ENCODE measurements at regions not wholly inside any gene's neighbourhood (a gene's known extent, or its start where the extent isn't known, plus 50 kb on each side); places are given as distances from the start of the nearest gene placed in this dataset.

DNA sequence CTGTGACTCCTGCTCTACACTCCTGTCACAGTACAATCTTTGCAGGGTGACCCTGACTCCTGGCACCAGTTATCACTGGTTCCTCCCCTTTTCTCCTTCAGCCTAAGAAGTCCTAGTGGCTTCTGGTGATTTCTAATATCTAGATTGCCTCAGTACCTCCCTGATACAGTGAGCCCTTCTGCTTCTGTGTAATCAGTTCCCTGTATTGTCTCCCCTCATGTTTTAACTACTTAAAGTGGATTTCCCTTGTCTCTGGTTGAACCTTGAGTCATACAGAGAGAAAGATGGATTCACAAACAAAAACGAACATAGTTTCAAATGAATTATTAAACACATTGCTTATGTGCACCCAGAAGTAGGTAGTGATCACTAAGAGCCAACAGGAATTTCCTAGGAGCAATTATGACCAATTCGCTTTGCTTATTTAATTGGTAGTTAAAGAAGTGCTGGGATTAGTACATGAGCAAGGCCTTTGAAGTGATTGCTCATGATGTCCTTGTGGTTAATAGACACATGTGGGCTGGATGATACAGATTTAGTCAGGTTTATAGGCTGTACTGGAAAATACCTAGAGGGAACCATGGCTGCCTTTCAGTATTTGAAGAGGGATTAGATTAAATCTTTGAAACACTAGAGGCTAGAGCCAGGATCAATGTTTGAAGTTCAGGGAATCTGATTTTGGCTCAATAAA lies 145.8 kb upstream of the MEF2C start:
- TF ChIP-seq EZH2phosphoT487 (IDR thresholded peaks at IDR 0.05; ENCODE audit: insufficient read depth, low read depth), result no peak
- TF ChIP-seq EZH2 (IDR thresholded peaks at IDR 0.05; ENCODE audit: insufficient read depth, poor library complexity, severe bottlenecking), result no peak
